ENCODE measurements at regions not wholly inside any gene's neighbourhood (a gene's known extent, or its start where the extent isn't known, plus 50 kb on each side); places are given as distances from the start of the nearest gene placed in this dataset.

- no peak overlapping the region for H2AFZ ChIP-seq (ENCODE audit: control insufficient read depth, low read depth, low read length)
- ATAC-seq (no peak), FAIRE-seq (no peak), DNase-seq (ENCODE audit: low read depth, low spot score) (no peak)
- intact Hi-C loops (cut with micrococcal nuclease; ENCODE audit: unreplicated experiment) = no loop called here
- H3K4me2 ChIP-seq (ENCODE audit: control insufficient read depth, insufficient read depth) = no peak overlapping the region
- in situ Hi-C loops (cut with MboI) = no loop called here
- ChIA-PET RAD21 (ENCODE audit: unreplicated experiment) (no interaction called here), CTCF (interaction anchor here (1.0 to 2.0 kb wide), 3 partner anchors 8 to 9 kb away, joined by 4 to 8 read pairs (median 5); no protein-coding TSS in a partner anchor), POLR2A (no interaction called here), SMC1A (ENCODE audit: uncharacterized antibody, unreplicated experiment) (interaction anchor here (0.9 to 1.7 kb wide), 3 partner anchors 9 to 503 kb away, joined by 3 to 8 read pairs (median 3); no protein-coding TSS in a partner anchor)
- no peaks in the 10 kb centered on the region for H3K36me3 ChIP-seq (ENCODE audit: control insufficient read depth in 2 of 2, insufficient read depth in 2 of 2, low read length in 1 of 2)
- H4K20me1 ChIP-seq (ENCODE audit: control insufficient read depth, insufficient read depth) = no peaks in the 10 kb centered on the region
- no peak overlapping the region for H3K4me3 ChIP-seq
- H3K27ac ChIP-seq (ENCODE audit: control insufficient read depth, insufficient read depth) = no peak overlapping the region
- no peaks in the 10 kb centered on the region for H3K9me3 ChIP-seq (replicated peaks; ENCODE audit: control insufficient read depth, insufficient read depth, low read length)
- H3K79me2 ChIP-seq (ENCODE audit: control insufficient read depth, insufficient read depth, low read length) = no peaks in the 10 kb centered on the region
- H3K27me3 ChIP-seq (replicated peaks in 1 of 2; ENCODE audit: control insufficient read depth in 2 of 2, insufficient read depth in 2 of 2, low read length in 1 of 2) = no peaks in the 10 kb centered on the region
- H3K4me1 ChIP-seq (ENCODE audit: control insufficient read depth, insufficient read depth, low read length) = no peaks in the 10 kb centered on the region
- no peak overlapping the region for H3K9ac ChIP-seq (ENCODE audit: control insufficient read depth, insufficient read depth, low read length)
- TF ChIP-seq NFYB (IDR thresholded peaks at IDR 0.05; ENCODE audit: insufficient read depth, low read depth, low read length) (no peak), PAX5 (IDR thresholded peaks at IDR 0.05; ENCODE audit: borderline replicate concordance, low read depth, low read length) (no peak), NRF1 (conservative IDR thresholded peaks at IDR 0.05; ENCODE audit: low read depth, low read length) (no peak), POLR2A (IDR thresholded peaks at IDR 0.05; ENCODE audit: low read depth, low read length) (no peak), MYB (IDR thresholded peaks at IDR 0.05; ENCODE audit: borderline replicate concordance, low read depth, low read length) (no peak), BCL11A (IDR thresholded peaks at IDR 0.05; ENCODE audit: low read depth, low read length) (no peak), SUPT20H (IDR thresholded peaks at IDR 0.05; ENCODE audit: borderline replicate concordance, control insufficient read depth, low read depth, low read length) (no peak), TARDBP (IDR thresholded peaks at IDR 0.05; ENCODE audit: borderline replicate concordance) (no peak), EP300 (IDR thresholded peaks at IDR 0.05; ENCODE audit: borderline replicate concordance in 1 of 2, control insufficient read depth in 1 of 2, low read depth in 2 of 2, low read length in 2 of 2) (no peak), RUNX3 (IDR thresholded peaks at IDR 0.05; ENCODE audit: low read length) (no peak), IKZF1 (conservative IDR thresholded peaks at IDR 0.05) (no peak), SMARCA5 (IDR thresholded peaks at IDR 0.05) (no peak), TBL1XR1 (IDR thresholded peaks at IDR 0.05; ENCODE audit: low read depth, low read length) (no peak), CHD2 (IDR thresholded peaks at IDR 0.05; ENCODE audit: borderline replicate concordance, low read depth, low read length) (no peak), RAD21 (IDR thresholded peaks at IDR 0.05; ENCODE audit: insufficient read depth, low read depth, low read length) (no peak)
- TF ChIP-seq, protein P1, sequence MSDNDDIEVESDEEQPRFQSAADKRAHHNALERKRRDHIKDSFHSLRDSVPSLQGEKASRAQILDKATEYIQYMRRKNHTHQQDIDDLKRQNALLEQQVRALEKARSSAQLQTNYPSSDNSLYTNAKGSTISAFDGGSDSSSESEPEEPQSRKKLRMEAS (IDR thresholded peaks at IDR 0.05; ENCODE audit: low read depth, low read length) = no peak
- TF ChIP-seq, protein P2, sequence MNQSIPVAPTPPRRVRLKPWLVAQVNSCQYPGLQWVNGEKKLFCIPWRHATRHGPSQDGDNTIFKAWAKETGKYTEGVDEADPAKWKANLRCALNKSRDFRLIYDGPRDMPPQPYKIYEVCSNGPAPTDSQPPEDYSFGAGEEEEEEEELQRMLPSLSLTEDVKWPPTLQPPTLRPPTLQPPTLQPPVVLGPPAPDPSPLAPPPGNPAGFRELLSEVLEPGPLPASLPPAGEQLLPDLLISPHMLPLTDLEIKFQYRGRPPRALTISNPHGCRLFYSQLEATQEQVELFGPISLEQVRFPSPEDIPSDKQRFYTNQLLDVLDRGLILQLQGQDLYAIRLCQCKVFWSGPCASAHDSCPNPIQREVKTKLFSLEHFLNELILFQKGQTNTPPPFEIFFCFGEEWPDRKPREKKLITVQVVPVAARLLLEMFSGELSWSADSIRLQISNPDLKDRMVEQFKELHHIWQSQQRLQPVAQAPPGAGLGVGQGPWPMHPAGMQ (IDR thresholded peaks at IDR 0.05; ENCODE audit: borderline replicate concordance) = no peak
- no TSS peak for BruUV-seq (replicated peaks)
Measured at GRCh38 chr5:167057665-167058064, 1233.8 kb upstream of the WWC1 start.

Data from GM12878 (cell line).